ENCODE measurements at regions not wholly inside any gene's neighbourhood (a gene's known extent, or its start where the extent isn't known, plus 50 kb on each side); places are given as distances from the start of the nearest gene placed in this dataset.

- intact Hi-C loops (cut with micrococcal nuclease) (no loop called here), dilution Hi-C loops (cut with MboI; ENCODE audit: extremely low pct_ligation_motif_present, low sequenced_read_pairs) (no loop called here)
- H3K4me1 ChIP-seq (ENCODE audit: control insufficient read depth, extremely low read depth, insufficient read depth, low read length): no peaks in the 10 kb centered on the region
- no peaks in the 10 kb centered on the region for H3K9me3 ChIP-seq (replicated peaks; ENCODE audit: control insufficient read depth, insufficient read depth, low read length)
- H3K27me3 ChIP-seq (ENCODE audit: control insufficient read depth in 2 of 2, insufficient read depth in 2 of 2, low read length in 2 of 2): peaks cover 0 to 2% of the 10 kb centered on the region in 2 experiments
- H3K36me3 ChIP-seq (ENCODE audit: control insufficient read depth in 2 of 2, extremely low read depth in 1 of 2, insufficient read depth in 2 of 2, low read length in 2 of 2): no peaks in the 10 kb centered on the region
- BruUV-seq (replicated peaks): no TSS peak
- ChIA-PET POLR2A (interaction anchor here (0.6 kb wide), 1 partner anchor 36 kb away, joined by 3 read pairs; no protein-coding TSS in a partner anchor), CTCF (interaction anchor here (0.8 to 1.5 kb wide), 2 partner anchors 10 to 20 kb away, joined by 3 to 4 read pairs; no protein-coding TSS in a partner anchor)
- H3K4me3 ChIP-seq (replicated peaks in 1 of 3; ENCODE audit: insufficient read depth in 1 of 3, low read depth in 1 of 3, low read length in 3 of 3): no peak overlapping the region
- H4K20me1 ChIP-seq (replicated peaks; ENCODE audit: control insufficient read depth, extremely low read depth, insufficient read depth, low read length): no peaks in the 10 kb centered on the region
- H3K9ac ChIP-seq (replicated peaks; ENCODE audit: extremely low read depth, insufficient read depth, low read length): no peak overlapping the region
- H3K79me2 ChIP-seq (ENCODE audit: control insufficient read depth, insufficient read depth, low read length): no peaks in the 10 kb centered on the region
- H3K4me2 ChIP-seq (ENCODE audit: insufficient read depth, low read length): no peak overlapping the region
- no peak overlapping the region for H2AFZ ChIP-seq (ENCODE audit: low read depth, low read length)
- no peak overlapping the region for H3K27ac ChIP-seq (ENCODE audit: insufficient read depth, low read depth, low read length)
- H3K9me1 ChIP-seq (replicated peaks; ENCODE audit: control insufficient read depth, extremely low read depth, insufficient read depth, low read length): no peaks in the 10 kb centered on the region
- no peak for FAIRE-seq
- TF ChIP-seq POLR2AphosphoS5 (IDR thresholded peaks at IDR 0.05; ENCODE audit: insufficient read depth, low read depth, low read length): no peak
- no peak for TF ChIP-seq MYC (IDR thresholded peaks at IDR 0.05; ENCODE audit: low read depth, low read length)
- TF ChIP-seq FOS (IDR thresholded peaks at IDR 0.05; ENCODE audit: borderline replicate concordance, insufficient read depth, low read length): no peak
- TF ChIP-seq CTCF (IDR thresholded peaks at IDR 0.05; ENCODE audit: extremely low read depth in 1 of 2, insufficient read depth in 1 of 2, low read depth in 1 of 2, low read length in 2 of 2): no peak
- TF ChIP-seq EZH2 (IDR thresholded peaks at IDR 0.05; ENCODE audit: borderline replicate concordance, low read depth, low read length, severe bottlenecking): no peak
- TF ChIP-seq POLR2A (IDR thresholded peaks at IDR 0.05; ENCODE audit: low read depth, low read length): no peak
- TF ChIP-seq MAX (IDR thresholded peaks at IDR 0.05; ENCODE audit: insufficient read depth, insufficient read length): no peak
- TF ChIP-seq JUN (IDR thresholded peaks at IDR 0.05; ENCODE audit: borderline replicate concordance, insufficient read depth, insufficient read length, low read depth): no peak
- TF ChIP-seq GATA2 (IDR thresholded peaks at IDR 0.05; ENCODE audit: insufficient read depth, insufficient read length, low read depth, low read length): no peak
- DNase-seq (ENCODE audit: low read depth, low spot score): no peak
These were observed 56.0 kb upstream of the POU3F1 start for GRCh38 chr1:38102636-38103035.
